ENCODE measurements at regions not wholly inside any gene's neighbourhood (a gene's known extent, or its start where the extent isn't known, plus 50 kb on each side); places are given as distances from the start of the nearest gene placed in this dataset.

DNA sequence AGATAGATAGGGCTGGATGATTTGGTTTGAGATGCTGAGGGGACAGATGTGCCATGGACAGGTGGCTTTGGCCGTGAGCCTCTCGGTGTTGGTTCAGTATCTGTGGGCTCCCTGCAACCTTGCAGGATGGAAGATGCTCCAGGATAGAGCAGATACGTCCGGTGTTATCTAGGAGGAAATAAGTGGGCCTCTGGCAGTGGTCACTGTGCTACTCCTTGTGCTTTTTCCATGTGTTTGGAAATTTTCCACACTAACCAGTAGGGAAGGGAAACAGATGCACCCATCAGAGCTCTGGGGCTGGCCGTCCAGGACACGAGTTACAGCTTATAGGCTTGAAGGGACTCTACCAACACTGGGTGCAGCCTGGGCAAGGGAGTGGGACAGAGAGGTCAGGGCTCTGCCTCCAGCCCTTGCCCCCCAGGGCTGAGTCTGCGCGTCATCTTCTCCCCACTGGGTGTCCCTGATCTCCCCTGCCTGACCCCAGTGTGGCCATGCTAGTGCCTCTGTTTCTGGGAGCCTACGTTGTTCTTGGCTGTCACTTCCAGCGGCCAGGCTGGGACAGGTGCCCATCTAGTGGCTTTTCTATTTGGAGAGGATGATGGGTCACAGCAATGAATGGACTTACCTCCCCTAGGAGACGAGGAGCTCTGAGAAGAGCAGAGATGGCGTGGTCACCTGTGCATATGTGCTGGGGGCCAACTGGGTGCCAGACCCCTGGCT is 166.9 kb downstream of the SEC14L1 start:
- no peak for DNase-seq (ENCODE audit: low read depth)

DNA sequence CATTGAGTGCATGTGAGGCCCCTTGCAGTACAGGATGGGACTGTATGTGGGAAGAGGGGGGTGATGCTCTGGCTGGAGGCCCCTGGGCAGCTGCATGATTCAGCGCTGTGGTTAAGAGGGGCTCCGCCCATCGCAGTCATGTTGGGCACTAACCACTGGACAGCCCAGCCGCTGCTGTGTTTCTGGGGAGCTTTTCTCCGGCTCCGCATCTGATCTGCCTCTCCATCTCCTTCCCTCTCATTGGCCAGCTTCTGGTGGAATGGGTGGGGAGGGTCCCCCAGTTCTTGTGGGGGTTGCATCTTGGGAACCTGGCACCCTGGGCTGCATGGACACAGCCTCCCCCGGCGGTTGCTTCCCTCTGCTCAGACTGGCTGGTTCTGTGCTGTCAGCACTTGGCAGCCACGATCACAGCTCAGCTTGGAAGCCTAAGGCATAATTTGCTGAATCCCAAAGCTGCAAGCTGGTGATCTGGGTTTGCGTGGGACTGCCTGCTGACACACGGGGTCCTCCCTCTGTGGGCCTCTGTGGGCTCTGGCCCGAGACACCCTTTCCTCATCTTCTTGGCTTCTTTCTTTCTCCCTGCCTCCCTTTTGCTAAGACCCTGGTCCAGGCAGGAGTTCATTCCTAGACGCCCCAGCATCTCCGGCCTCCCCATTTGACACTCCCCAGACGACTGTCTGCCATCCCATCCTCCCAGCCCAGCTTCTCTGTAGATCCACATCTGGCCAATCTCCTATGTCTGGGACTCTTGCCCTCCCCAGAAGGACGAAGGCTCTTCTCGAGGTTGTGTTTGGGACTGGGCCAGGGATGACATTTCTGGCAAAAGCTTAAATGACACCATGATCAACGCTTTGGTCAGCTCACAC is 168.3 kb downstream of the SEC14L1 start:
- DNase-seq (ENCODE audit: low read depth), result no peak

DNA sequence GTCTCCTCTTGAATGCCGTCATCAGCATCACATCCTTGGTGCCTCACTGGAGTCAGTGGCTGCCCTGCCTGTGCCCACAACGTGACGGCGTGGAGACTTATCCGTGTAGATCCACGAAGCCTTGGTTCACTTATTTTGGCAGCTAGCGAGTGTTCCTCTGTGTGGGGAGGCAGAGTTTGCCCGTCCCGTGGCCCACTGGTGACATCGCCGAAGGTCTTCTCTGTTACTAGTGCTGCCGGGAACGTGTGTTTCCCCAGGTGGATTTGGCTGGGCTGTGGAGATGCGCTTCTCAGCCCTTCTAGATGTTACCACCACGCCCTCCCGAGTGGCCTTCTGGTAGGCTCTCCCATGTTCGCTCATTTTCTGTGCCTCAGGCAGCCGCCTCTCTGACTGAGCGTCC is 169.6 kb downstream of the SEC14L1 start:
- no peak for DNase-seq (ENCODE audit: low read depth)

DNA sequence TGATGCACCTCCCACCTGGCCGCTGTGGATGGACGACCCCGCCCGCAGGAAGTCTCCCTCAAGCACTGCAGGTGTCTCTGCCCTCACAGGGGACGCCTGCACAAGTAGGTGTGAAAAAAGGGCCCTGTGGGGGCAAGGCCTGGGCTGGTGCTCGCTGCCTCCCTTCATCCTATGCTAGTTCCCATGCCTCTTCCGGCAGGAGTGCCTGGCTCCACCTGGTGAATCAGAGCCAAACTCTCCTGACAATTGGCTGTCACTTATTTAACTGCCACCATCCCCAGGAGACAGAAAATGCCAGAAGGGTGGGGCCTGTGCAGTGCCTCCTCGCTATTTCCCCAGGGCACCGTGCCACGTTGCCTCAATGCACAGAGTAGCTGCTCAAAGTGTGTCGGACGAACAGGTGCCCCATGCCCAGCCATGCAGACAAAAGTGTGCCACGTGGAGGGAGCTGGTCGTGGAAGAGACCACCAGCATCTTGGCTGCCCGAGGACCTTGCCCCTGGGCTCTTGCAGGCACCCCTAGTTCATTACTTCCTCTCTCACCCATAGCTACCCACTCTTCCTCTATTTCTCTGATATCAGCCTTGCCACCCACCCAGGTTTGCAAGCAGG is 170.7 kb downstream of the SEC14L1 start:
- no peak for DNase-seq (ENCODE audit: low read depth)

DNA sequence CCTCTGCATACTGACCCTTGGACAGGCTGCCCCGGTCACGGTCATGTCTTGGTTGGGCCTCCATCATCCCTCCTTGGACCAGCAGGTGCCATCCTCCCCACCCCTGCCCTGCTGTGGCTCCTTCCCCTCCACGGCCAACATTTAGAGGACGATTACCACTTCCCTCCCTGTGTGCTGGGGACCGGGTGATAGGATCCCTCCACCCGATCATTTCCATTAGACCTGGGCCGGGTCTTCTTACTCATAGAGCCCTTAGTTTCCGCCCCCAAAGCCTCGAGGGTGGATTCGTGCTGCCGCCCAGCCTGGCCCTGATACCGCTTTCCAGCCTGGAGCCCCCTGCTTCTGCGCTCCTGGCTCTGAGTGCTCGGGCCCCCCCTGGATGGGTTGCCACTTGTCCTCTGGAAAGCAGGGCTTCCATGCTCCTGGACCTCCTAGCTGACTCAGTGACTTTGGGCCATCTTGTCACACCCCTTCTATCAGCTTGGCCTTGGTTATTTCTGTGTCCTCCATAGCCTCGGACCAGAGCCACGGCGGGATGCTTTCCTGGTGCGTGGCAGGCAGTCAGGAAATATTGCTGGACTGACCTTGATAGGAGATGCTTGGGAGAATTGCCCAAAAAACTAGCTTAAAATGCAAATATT is 171.4 kb downstream of the SEC14L1 start:
- DNase-seq (ENCODE audit: low read depth), result no peak

DNA sequence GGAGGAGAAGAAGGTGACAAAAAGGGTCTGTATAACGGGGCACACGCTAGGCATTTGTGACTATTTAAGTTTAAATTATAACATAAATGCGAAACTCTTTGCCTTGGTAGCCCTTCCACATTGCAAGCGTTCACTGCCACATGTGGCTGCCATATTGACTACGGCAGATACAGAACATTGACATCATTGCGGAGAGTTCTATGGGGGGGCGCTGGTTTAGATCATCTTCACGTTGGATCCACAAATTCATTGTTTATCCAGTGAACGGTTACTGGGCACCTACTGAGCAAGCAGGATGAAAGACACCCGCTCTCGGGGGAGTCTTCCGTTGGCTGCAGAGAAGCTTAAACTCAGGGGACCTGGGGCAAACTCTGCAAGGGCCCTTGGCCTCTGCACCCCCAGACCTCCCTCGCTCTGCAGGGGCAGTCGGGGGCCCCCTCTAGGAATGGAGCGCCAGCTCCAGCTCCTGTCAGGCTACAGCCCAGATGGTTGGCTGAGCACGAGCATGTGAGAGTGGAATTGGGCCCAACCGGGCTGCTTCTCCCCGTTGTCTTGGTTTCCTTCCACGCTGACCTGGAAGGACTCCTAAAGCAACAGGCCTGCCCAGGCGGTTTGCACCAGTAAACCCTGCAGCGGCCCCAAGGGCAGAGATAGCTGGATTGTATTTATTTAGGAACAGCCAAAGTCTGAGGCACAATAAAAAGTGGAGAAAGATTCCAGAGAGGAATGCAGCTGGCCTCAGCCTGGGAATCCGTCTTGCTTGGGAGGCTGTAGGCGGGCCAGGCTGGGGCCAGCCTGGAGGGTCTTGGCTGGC is 172.2 kb downstream of the SEC14L1 start:
- no peak for DNase-seq (ENCODE audit: low read depth)

DNA sequence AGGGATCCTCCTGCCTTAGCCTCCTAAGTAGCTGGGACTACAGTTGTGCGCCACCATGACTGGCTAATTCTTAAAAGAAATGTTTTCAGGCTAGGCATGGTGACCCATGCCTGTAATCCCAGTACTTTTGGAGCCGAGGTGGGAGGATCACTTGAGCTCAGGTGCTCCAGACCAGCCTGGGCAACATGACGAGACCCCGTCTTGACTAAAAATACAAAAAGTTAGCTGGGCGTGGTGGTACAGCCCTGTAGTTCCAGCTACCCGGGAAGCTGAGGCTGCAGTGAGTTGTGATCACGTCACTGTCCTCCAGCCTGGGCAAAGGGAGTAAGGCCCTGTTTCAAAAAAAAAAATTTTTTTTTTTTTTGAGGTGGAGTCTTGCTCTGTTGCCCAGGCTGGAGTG is 173.1 kb downstream of the SEC14L1 start:
- no peak for DNase-seq (ENCODE audit: low read depth)

DNA sequence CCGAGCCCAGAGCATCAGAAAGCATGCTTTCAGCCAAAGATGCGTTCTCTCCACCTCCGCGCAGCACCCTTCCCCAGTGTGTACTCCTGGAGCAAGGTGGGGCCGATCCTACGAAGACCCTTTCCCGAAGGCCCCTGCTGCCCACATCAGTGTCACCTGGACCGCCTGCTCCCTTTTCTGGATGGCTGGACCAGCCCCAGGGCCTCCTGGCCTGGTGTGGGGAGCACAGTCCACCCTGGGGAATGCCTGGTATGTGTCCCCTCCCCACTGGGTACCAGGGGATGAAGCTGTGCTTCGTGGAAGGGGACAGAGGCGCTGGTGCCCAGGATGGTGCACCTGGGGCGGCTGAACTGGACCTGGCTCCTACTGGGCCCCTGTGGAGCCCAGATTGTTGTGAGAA is 173.8 kb downstream of the SEC14L1 start:
- no peak for DNase-seq (ENCODE audit: low read depth)

DNA sequence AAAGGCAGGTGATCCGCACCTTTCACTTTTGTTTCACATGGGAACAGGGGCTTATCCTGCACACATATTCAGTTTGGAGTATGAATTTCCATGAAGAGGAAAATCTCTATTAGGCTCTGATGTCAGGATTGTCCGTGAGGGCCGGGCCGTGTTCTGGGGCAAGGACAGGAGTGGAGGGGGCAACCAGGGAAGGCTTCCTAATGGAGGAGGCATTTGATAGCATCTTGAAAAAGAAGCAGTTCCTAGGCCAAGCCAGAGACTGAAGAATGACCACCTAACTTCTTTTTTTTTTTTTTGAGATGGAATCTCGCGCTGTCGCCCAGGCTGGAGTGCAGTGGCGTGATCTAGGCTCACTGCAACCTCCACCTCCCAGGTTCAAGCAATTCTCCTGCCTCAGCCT is 174.2 kb downstream of the SEC14L1 start:
- DNase-seq (ENCODE audit: low read depth), result no peak

DNA sequence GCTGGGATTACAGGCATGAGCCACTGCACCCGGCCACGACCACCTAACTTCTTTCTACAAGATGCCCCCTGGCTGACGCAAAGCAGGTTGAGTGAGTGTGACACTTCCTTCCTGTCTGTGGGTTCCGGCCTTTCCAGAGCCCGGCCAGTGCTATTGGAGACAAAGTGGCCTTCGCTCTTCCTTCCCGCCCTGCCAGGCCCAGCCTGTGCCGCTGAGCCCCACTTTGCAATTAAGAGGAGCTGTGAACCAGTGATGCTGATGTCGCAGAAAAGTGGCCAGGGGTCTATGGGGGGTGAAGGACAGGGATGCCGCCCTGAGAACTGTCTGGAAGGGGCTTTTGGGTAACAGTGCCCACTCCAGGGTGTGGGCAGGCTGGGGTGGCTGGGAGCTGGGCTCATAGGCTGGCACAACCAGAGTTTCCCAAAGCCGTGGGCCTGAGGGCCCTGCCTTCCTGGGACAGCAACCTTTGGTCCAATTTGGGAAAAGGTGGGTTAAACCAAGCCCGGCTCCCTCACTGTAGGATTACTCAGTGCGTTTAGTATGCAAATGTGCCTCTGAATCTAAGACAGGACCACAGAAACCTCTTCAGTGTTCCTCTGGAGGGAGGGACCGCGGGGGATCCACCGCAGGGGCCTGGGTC is 174.9 kb downstream of the SEC14L1 start:
- no peak for DNase-seq (ENCODE audit: low read depth)

DNA sequence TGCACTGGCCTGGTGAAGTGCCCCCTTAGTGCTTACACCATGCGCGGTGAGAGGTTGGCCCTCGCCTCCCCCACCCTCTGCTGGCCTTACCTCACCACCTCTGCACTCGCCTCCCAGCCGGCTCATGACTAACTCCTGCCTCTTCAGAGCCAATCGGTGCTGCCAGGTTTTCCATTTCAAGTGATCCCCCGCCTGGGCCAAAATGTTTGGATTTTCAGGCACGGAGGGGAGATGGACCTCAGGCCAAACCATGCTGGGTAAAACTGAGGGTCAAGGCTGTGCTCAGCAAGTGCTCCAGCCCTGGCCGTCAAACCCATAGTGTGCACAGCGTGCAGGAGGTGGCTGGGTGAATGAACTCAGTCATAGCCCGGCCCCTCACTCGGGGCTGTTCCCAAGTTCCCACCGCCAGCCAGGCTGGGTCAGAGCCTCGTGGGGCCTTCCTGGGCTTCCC is 175.4 kb downstream of the SEC14L1 start:
- DNase-seq (ENCODE audit: low read depth), result no peak

DNA sequence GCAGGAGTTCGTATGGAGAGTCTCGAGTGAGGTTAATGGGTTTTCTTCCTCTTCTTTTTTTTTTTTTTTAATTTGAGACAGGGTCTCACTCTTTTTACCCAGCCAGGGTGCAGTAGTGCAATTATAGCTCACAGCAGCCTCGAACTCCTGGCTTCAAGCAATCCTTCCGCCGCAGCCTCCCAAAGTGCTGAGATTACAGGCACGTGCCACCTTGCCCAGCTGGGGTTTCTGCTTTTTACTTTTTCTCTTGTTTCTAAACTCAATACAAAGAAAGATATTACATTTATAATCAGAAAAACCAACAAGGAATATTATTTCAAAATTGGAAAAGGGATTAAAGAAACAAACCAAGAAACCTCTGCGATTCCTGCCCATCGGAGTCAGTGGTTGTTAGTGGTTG is 175.9 kb downstream of the SEC14L1 start:
- no peak for DNase-seq (ENCODE audit: low read depth)

DNA sequence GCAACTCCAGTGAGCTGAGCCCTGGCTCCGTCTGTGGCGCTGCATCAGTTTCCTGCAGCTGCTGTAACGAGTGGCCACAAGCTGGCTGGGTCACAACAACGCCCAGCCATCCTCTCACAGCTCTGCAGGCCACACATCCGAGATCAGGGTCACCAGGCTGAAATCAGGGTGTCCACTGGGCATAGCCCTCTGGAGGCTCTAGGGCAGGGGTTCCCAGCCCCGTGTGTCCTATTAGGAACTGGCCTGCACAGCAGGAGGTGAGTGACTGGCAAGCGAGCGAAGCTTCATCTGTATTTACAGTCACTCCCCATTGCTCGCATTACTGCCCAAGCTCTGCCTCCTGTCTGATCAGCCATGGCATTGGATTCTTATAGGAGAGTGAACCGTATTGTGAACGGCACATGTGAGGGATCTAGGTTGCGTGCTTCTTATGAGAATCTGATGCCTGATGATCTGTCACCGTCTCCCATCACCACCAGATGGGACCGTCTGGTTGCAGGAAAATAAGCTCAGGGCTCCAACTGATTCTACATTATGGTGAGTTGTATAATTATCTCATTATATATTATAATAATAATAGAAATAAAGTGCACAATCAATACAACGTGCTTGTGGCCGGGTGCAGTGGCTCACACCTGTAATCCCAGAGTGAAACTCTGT is 176.5 kb downstream of the SEC14L1 start:
- DNase-seq (ENCODE audit: low read depth), result no peak

DNA sequence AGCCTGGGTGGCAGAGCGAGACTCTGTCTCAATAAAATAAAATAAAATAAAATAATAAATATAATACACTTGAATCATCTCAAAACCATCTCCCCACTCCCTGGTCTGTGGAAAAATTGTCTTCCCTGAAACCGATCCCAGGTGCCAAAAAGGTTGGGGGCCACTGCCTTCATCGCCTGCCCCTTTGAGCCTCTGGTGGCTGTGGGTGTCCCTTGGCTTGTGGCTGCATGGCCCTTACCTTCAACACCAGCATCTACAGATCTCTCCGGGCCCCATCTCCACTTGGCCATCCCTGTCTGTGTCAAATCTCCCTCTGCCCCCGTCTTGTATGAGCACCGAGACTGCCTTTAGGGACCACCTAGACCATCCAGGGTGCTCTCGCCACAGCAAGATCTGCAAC is 177.3 kb downstream of the SEC14L1 start:
- no peak for DNase-seq (ENCODE audit: low read depth)

DNA sequence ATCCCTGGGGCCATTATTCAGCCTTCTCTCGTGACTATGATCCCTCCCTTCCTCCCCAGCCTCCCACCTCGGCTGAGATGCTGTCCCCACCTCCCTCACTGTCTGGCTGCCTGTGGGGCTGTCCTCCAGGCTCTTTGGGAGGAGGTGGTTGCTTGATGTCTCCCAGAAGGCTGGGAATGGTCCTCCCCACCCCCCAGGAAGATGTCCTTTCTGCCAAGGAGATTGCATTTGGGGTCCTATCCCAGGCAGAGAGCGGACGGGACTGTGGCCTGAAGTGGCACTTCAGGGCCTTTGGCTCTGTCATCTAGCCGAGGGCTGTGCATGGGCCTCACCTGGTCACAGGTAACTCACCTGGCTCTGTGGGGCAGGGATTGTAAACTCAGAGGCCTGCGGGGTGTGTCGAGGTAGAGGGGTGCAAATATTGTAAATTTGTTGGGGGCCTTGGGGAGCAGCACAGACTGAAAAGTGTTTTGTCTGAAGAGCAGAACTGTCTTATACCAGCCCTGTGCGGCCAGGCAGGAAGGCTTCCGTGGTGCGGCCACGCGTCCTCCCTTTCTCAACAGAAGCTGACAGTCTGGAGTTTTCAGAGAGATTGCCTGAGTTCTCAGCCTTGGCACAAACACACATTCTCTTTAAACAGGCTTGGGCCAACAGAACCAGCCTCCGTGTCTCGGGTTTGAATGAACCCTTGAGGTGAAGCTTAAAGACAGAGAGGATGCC is 177.9 kb downstream of the SEC14L1 start:
- no peak for DNase-seq (ENCODE audit: low read depth)

DNA sequence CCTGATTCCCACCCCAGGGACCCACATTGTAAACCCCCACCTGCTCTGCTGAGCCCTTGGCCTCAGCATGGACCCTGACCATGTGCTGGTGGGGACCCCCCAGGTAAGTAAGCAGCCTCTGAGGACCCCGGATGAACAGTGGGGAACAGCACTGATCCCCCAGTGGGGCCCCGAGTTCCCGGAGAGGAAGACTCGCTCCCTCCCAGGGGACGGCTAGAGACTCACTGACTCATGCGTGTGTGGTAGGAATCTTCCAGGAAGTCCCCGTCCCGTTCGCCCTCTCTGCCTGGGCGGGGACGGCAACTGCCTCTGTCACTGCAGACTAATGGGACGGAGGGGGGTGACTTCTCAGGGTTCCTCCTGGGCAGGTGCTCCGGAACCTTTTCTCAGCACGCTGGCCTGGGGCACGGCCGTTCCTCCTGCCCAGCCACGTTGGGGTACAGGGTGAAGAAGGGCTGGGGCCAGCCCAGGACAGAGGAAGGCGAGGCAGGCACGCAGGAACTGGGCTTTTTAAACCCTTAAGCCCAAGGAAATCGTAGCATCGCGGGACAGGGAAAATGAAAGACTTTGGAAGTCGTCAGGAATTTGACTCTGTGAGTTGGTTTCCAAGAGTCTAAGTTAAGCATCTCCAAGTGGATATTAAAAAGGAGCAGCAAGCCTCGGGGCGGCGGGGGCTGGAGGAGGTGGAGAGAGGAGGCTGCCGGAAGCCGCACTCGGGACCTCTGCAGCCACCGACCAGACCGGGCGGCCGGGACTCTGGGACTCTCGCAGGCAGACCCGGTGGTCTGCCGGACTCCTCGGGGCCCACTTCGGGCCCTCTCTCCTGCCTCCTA is 178.7 kb downstream of the SEC14L1 start:
- no peak for DNase-seq (ENCODE audit: low read depth)

DNA sequence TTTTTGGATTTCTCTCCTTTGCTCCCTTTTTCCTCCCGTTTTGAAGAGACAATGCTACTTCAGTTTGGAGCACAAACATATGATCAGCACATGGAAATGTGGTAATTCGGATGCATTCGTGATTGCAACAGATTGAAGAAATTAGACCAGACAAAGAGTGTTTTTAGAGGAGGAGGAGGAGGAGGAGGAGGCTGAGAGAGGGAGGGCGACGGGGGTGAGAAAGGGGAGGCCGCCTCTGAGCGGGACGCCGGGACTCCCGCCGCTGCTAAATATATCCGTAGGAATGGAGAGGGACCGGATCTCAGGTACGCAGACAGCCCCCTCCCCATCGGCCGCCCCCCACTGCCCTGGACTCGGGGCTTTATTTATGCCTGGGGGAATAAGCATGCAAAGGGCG is 179.3 kb downstream of the SEC14L1 start:
- DNase-seq (ENCODE audit: low read depth), result no peak

DNA sequence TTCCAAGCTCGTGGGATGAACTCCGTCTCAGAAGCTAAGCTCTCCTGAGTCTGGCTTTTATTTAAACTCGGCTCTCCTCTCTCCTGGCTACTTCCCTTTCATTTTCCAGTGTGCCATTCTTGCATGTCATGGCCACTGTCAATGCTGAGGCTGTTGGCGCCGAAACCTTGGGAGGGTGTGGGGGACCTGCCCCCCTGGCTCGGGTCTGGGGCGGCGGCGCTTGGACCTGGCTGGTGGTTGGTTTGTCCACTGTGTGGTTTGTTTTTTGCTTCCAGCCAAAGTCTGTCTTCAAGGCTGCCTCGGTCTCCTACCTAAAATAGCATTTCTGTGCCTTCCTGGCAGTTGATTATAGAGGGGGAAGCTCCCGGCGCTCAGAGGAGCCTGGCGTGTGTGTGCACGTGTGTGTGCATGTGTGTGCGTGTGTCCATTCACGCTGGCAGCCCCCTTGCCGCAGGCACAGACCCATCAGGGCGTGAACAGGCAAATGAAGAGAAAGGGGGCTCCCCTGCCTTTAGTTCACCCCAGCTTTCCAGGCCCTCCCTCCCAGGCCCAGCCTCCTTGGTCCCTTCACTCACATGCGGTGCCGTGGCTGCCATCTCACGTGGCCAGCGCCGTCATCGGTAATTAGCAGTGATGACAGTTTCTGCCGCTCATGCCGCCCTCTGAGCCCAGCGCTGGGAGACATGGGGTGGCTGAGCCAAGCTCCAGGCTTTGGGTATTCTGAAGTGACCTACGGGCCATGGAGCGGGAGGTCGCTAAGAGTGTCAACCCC is 179.9 kb downstream of the SEC14L1 start:
- no peak for DNase-seq (ENCODE audit: low read depth)

All from stimulated activated CD8-positive, alpha-beta memory T cell treated with anti-CD3 and anti-CD28 coated beads, Interleukin-15, amount 100 ng/mL, for 24 hours (primary cell).